ENCODE measurements at regions not wholly inside any gene's neighbourhood (a gene's known extent, or its start where the extent isn't known, plus 50 kb on each side); places are given as distances from the start of the nearest gene placed in this dataset. TPM values are rescaled to one million over a fixed set of nuclear protein-coding genes. Genes with fewer than 3 reads are reported as not detected.

GRCh38 chr14:25756876-25757275 is 706.9 kb upstream of the STXBP6 start:
- Histone ChIP-seq H3K4me3 (no peak overlapping the region), H3K36me3 (replicated peaks; ENCODE audit: insufficient read depth, low read depth) (no peaks in the 10 kb centered on the region), H3K79me2 (no peaks in the 10 kb centered on the region), H4K20me1 (ENCODE audit: insufficient read depth, poor library complexity, severe bottlenecking) (no peaks in the 10 kb centered on the region), H3K9me3 (ENCODE audit: low read depth) (no peaks in the 10 kb centered on the region), H3K27me3 (no peaks in the 10 kb centered on the region), H2AFZ (no peak overlapping the region), H3K9me2 (replicated peaks; ENCODE audit: insufficient read depth) (no peaks in the 10 kb centered on the region), H3K4me2 (no peak overlapping the region), H3K27ac (no peak overlapping the region), H3K4me1 (ENCODE audit: insufficient read depth) (no peaks in the 10 kb centered on the region)
- no peak for DNase-seq (ENCODE audit: low spot score)
- TF ChIP-seq EZH2 (IDR thresholded peaks at IDR 0.05; ENCODE audit: borderline replicate concordance): no peak
- 69% methylated on average over 4 of the region's 4 CpGs for whole genome bisulfite sequencing (ENCODE audit: low lambda C conversion rate, missing lambda C conversion rate)

DNA sequence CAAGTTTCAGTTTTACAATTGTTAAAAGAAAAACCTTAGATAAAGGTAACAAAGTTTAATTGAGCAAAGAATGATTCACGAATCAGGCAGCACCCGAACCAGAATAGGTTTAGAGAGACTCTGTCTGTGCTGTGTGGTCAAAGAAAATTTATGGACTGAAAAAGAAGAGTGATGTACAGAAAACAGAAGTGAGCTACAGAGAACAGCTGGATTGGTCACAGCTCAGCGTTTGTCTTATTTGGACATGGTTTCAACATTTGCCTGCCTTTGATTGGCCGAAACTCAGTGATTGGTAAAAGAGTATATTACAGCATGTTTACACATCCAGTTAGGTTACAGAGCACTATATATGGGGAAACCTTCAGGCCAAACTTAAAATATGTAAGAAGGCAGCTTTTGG is 703.2 kb upstream of the STXBP6 start:
- Histone ChIP-seq H3K79me2 (no peaks in the 10 kb centered on the region), H3K36me3 (replicated peaks; ENCODE audit: insufficient read depth, low read depth) (no peaks in the 10 kb centered on the region), H3K4me1 (ENCODE audit: insufficient read depth) (no peaks in the 10 kb centered on the region), H3K9me2 (replicated peaks; ENCODE audit: insufficient read depth) (no peaks in the 10 kb centered on the region), H3K27me3 (no peaks in the 10 kb centered on the region), H3K4me3 (no peak overlapping the region), H3K4me2 (no peak overlapping the region), H4K20me1 (ENCODE audit: insufficient read depth, poor library complexity, severe bottlenecking) (no peaks in the 10 kb centered on the region), H3K27ac (no peak overlapping the region), H2AFZ (no peak overlapping the region), H3K9me3 (ENCODE audit: low read depth) (no peaks in the 10 kb centered on the region)
- 82% methylated on average over 4 of the region's 4 CpGs for WGBS (ENCODE audit: low lambda C conversion rate, missing lambda C conversion rate)
- DNase-seq (ENCODE audit: low spot score): no peak
- TF ChIP-seq EZH2phosphoT487 (IDR thresholded peaks at IDR 0.05; ENCODE audit: low read depth, severe bottlenecking, unreplicated experiment) (no peak), EZH2 (IDR thresholded peaks at IDR 0.05; ENCODE audit: borderline replicate concordance) (no peak)
- TF ChIP-seq, protein P1, sequence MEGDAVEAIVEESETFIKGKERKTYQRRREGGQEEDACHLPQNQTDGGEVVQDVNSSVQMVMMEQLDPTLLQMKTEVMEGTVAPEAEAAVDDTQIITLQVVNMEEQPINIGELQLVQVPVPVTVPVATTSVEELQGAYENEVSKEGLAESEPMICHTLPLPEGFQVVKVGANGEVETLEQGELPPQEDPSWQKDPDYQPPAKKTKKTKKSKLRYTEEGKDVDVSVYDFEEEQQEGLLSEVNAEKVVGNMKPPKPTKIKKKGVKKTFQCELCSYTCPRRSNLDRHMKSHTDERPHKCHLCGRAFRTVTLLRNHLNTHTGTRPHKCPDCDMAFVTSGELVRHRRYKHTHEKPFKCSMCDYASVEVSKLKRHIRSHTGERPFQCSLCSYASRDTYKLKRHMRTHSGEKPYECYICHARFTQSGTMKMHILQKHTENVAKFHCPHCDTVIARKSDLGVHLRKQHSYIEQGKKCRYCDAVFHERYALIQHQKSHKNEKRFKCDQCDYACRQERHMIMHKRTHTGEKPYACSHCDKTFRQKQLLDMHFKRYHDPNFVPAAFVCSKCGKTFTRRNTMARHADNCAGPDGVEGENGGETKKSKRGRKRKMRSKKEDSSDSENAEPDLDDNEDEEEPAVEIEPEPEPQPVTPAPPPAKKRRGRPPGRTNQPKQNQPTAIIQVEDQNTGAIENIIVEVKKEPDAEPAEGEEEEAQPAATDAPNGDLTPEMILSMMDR (IDR thresholded peaks at IDR 0.05; ENCODE audit: poor library complexity): no peak

DNA sequence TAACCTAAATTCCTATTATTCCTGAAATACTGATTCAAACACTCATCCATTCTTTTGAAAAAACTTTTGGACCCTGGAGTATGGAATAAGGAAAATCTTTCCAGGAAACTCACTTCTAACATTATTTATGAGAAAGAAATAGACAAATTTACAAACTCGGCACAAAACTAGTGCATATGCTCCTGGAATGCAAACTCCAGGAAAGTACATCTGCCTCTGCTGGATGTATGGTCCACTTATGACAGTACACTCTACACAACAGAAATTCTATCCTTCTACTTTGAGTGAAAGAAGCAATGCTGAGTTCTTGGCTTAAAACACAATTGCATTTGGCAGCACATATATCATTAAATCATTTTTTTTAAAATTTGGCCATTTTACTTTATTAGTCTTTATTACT is 700.5 kb upstream of the STXBP6 start:
- DNase-seq (ENCODE audit: low spot score): no peak
- Histone ChIP-seq H2AFZ (no peak overlapping the region), H3K27ac (no peak overlapping the region), H4K20me1 (ENCODE audit: insufficient read depth, poor library complexity, severe bottlenecking) (no peaks in the 10 kb centered on the region), H3K4me1 (ENCODE audit: insufficient read depth) (no peaks in the 10 kb centered on the region), H3K4me2 (no peak overlapping the region), H3K9me3 (ENCODE audit: low read depth) (no peaks in the 10 kb centered on the region), H3K9me2 (replicated peaks; ENCODE audit: insufficient read depth) (no peaks in the 10 kb centered on the region), H3K27me3 (no peaks in the 10 kb centered on the region), H3K79me2 (no peaks in the 10 kb centered on the region), H3K36me3 (replicated peaks; ENCODE audit: insufficient read depth, low read depth) (no peaks in the 10 kb centered on the region), H3K4me3 (no peak overlapping the region)
- TF ChIP-seq EZH2 (IDR thresholded peaks at IDR 0.05; ENCODE audit: borderline replicate concordance): no peak
- TF ChIP-seq EZH2phosphoT487 (IDR thresholded peaks at IDR 0.05; ENCODE audit: low read depth, severe bottlenecking, unreplicated experiment): no peak
- TF ChIP-seq, protein P1 (IDR thresholded peaks at IDR 0.05; ENCODE audit: poor library complexity): no peak
- WGBS (ENCODE audit: low lambda C conversion rate, missing lambda C conversion rate): 90% methylated on average over 1 of the region's 1 CpG

Small RNAs in the stretch of these regions (small RNA-seq; reads per million reads assigned to genes)
- not detected for gene RF00440

Data from hepatocyte (in vitro differentiated cells).